AG09319 (cell line): ENCODE measurements at regions not wholly inside any gene's neighbourhood (a gene's known extent, or its start where the extent isn't known, plus 50 kb on each side); places are given as distances from the start of the nearest gene placed in this dataset.

Experiments used
- DNase-seq: peaks from one replicate; pipeline ENCODE4 v3.0.0-alpha.2; 2010; ENCODE audit warnings: low read depth; ENCODE audit errors: extremely low read depth
- CTCF ChIP-seq: IDR thresholded peaks from 2 replicates; pipeline ENCODE4 v1.5.1; 2011; ENCODE audit warnings: low read depth, mild to moderate bottlenecking, inconsistent platforms, low read length, moderate library complexity

- no peak for DNase-seq
- TF ChIP-seq CTCF: no peak
Measured at GRCh38 chr18:67574749-67575148, 58.2 kb upstream of the DSEL start.

GRCh38 chr18:67568166-67568565 lies 51.6 kb upstream of the DSEL start:
- no peak for DNase-seq
- TF ChIP-seq CTCF: no peak
